H7 (cell line): ENCODE measurements at regions not wholly inside any gene's neighbourhood (a gene's known extent, or its start where the extent isn't known, plus 50 kb on each side); places are given as distances from the start of the nearest gene placed in this dataset.

Experiments used
- DNase-seq: peaks from one replicate; pipeline ENCODE4 v3.0.0; 2012
- H3K27me3 ChIP-seq: 2 replicates; pipeline ENCODE4 v1.6.0; 2011; ENCODE audit warnings: mild to moderate bottlenecking, low read length; ENCODE audit not compliant: control insufficient read depth, insufficient read depth
- H3K36me3 ChIP-seq: replicated peaks from 2 replicates; pipeline ENCODE4 v1.5.1; 2011; ENCODE audit warnings: low read length; ENCODE audit not compliant: control insufficient read depth, insufficient read depth
- H3K4me3 ChIP-seq: 2 replicates; pipeline ENCODE4 v1.5.1; 2011; ENCODE audit warnings: low read depth, mild to moderate bottlenecking, control low read depth, low read length, moderate library complexity; ENCODE audit not compliant: insufficient read depth

DNA sequence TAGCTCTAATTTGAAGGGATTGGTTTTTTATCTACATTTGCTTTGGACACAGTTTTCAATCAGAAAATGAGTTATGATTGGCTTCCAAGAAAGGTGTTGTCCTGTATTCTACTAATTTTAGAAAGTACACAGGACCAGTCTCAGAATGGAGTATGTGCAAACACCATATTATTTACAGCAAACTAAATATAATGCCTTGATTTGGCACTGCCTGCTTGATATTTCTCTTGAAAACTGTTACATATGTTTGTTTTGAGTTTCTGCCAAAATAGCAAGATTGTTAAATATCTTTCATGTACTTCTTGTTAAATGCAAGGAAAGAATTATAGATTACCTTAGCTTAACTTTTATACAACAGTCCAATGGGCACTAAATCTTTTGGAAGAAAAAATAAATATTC lies 694.9 kb downstream of the KCNJ3 start:
- no peak overlapping the region for H3K4me3 ChIP-seq
- H3K36me3 ChIP-seq = no peaks in the 10 kb centered on the region
- no peaks in the 10 kb centered on the region for H3K27me3 ChIP-seq
- DNase-seq = no peak

DNA sequence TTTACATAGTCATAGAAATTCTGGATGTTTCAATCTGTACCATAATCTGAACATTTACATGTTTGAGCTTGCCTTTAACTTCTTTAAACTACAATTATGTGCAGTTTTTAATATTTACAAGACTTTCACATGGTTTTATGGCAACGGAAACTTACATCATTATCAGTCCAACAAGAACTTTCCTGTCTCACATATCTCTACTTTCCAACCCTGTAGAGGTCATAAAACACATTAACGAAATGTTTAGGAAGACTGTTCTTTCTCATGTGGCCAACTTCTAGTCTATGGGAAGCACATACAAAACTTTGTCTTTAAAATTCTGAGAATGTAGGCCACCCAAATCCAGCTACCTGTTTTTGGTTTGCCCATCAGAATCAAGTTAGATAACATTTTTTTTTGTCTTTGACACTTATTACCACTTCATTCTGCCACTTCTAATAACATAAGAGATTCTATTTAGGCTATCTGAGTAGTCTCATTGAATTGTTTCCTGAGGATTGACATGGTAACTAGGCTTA lies 693.2 kb downstream of the KCNJ3 start:
- no peak for DNase-seq
- Histone ChIP-seq H3K4me3 (no peak overlapping the region), H3K36me3 (no peaks in the 10 kb centered on the region), H3K27me3 (no peaks in the 10 kb centered on the region)

DNA sequence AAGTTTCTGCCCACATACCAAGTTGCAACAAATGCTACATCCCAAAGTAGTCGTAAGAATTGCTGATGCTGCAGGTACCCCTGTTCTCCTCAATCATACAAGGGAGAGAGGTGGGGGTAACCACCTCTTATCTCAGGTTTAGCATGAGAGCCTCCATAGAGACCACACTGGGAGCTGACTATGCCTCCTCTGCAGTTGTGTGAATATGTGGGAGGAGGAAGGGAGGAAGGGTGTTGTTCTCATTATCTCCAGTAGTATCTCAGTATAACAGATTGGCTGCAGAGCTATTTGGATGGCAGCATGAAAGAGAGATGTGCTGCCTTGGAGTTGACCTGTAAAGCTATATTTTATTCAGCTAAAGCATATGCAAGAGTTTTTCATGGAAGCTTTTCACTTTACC lies 690.7 kb downstream of the KCNJ3 start:
- Histone ChIP-seq H3K36me3 (no peaks in the 10 kb centered on the region), H3K27me3 (no peaks in the 10 kb centered on the region), H3K4me3 (no peak overlapping the region)
- DNase-seq = no peak

DNA sequence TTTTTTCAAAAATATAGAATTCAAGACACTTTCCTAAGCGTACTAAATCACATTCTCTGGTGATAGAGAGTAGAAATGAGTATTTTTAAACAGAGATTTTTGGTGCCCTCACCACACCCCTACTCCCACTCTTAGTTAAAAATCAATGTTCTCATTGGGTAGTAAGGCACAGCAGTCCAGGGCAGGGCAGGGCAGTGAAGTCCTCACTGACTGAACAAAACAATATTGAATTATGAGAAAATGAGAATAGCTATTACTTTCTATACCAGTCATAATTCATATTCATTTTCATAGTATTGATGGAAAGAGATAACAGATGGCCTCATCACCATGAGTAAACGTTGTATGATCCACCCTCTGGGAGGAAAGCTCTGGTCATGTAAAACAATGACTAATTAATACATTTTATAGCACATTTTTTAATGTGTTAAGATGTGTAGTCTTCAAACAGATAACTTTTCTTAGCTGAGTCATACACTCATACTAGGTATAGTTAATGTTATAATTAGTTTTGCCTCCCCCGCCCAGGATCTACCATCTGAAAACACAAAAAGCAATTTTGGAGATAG lies 686.1 kb downstream of the KCNJ3 start:
- Histone ChIP-seq H3K4me3 (no peak overlapping the region), H3K36me3 (no peaks in the 10 kb centered on the region), H3K27me3 (no peaks in the 10 kb centered on the region)
- DNase-seq = no peak

DNA sequence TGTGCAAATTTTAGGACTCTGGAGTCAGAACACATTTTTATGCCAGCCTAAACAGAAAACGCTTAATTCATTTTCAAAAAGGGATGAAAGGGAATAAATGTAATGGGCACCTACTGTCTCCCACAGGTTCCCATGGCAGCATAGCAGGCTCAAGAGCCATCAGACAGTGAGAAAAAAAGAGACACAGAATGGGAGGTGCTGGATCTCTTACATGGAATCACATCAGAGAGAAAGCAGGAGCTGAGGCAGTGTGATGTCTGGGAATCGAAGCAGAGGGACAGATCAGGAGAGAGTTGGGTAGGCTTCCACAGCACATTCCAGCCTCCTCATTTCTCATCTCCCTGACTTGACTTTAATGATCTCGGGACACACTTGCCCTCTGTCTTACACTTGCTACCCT lies 684.3 kb downstream of the KCNJ3 start:
- no peaks in the 10 kb centered on the region for H3K27me3 ChIP-seq
- DNase-seq = no peak
- H3K4me3 ChIP-seq = no peak overlapping the region

DNA sequence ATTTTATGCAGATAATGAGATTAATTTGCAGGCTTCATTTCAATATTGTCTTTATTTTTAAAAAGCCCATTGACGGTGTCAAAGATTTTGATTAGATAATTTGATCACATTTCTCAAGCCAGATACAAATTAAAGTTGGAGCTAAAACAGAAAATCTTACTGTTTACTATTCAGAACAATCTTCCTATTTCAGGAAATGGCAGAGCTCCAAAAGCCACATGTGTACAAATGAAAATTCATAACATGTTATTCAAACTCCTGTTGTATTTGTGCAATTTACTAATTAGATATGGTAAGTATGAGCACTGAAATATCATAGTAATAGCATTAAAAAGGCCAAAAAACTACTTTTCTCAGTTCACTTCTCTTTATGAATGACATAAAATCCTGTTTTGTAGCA lies 682.9 kb downstream of the KCNJ3 start:
- DNase-seq = no peak
- no peaks in the 10 kb centered on the region for H3K27me3 ChIP-seq
- no peaks in the 10 kb centered on the region for H3K36me3 ChIP-seq
- no peak overlapping the region for H3K4me3 ChIP-seq

More for the DNA sequence above, 684.3 kb downstream of the KCNJ3 start:
- no peaks in the 10 kb centered on the region for H3K36me3 ChIP-seq

DNA sequence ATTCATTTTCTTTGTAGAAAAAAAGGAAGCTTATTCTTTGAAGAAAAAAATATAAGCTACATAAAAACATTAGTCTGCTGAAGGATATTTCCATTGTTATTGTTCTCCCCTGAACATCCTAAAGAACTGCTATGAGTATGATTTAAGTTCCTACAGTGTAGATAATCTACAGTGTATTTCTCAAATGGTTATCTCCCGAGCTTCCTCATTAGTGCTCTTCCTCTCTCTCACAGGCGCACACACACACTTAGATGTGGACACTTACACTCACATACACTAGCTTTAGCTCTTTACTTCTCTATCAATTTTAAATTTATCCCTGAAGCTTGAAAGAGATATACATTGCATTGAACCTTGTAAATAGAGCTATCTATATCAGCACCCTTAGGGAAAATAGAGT lies 681.0 kb downstream of the KCNJ3 start:
- Histone ChIP-seq H3K4me3 (no peak overlapping the region), H3K27me3 (no peaks in the 10 kb centered on the region), H3K36me3 (no peaks in the 10 kb centered on the region)
- no peak for DNase-seq

DNA sequence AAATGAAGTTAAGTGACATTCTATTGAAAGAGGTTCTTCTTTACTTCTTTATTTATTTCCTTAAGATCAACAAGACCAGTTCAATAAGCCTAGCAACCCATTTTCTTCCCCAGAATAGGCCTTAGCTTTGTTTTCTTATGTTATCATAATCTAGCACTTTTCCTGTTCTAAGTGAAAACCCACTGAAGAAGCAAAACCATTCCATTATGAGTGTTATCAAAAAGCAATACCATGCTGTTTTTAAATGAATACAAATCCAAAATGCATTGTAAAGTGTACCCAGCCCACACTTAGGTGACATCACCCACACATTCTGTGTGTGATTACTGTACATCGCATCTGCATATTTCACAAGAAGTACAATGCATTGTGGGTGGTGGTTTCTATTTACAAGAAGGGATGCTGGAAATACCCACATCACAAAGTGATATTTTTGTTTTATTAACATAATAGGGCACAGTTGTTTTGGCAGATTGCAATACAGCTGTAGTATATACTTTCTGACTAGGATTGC lies 679.5 kb downstream of the KCNJ3 start:
- Histone ChIP-seq H3K4me3 (no peak overlapping the region), H3K27me3 (no peaks in the 10 kb centered on the region), H3K36me3 (no peaks in the 10 kb centered on the region)
- DNase-seq = no peak

DNA sequence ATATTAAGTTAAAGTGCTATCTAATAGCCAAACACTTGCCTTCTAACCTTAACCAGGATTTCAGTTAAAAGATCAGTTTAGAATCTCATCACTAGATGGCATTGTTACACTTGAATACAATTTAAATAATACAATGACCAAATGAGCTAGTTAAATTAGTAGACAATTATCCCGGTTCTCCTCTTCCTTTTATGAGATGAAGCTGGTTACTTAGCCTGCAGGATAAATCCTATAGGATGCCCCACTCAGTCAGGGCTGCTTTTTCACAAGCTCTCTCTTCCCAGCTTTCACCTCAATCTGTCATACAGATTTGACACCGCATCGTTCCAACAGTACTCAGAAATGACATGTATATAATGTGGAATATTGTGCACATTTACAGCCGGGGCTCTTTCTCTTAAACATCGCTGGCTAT lies 678.8 kb downstream of the KCNJ3 start:
- Histone ChIP-seq H3K4me3 (no peak overlapping the region), H3K27me3 (no peaks in the 10 kb centered on the region), H3K36me3 (no peaks in the 10 kb centered on the region)
- DNase-seq = no peak

DNA sequence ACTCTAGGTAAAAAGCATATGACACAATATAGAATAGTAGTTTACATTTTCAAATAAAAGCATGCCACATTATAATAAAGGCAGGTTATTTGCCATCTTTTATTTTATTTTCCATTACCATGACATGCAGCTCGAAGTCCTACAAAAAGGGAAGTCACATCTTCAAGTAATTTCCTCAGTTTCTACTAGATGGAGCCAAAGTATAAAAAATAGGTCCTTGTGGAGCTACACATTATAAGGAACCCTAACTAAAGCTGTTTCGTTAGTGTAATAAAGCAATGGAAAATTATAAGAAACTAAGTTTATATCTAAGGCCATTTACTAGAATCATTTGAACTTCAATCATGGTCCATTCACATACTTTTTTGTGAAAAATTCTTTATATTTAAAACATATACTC lies 674.5 kb downstream of the KCNJ3 start:
- H3K36me3 ChIP-seq = no peaks in the 10 kb centered on the region
- no peak overlapping the region for H3K4me3 ChIP-seq
- no peak for DNase-seq
- H3K27me3 ChIP-seq = no peaks in the 10 kb centered on the region

DNA sequence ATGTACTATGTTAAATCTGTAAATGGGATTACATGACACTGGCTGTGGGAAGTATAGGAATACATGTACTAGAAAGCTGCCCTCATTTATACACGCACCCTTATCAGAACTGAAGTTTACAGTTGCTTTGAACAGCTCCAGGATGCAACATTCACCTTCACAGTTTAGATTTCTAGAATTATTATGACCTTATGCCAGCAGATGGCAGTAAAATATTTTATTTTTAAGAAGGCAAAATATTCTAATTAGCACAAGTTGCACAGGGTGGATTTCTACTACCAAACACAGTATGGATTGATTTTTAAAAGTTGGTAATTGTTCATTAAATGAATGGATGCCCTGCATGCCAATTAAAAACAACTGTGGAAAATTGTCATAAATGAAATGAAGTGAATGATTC lies 670.4 kb downstream of the KCNJ3 start:
- no peak for DNase-seq
- H3K36me3 ChIP-seq = no peaks in the 10 kb centered on the region

DNA sequence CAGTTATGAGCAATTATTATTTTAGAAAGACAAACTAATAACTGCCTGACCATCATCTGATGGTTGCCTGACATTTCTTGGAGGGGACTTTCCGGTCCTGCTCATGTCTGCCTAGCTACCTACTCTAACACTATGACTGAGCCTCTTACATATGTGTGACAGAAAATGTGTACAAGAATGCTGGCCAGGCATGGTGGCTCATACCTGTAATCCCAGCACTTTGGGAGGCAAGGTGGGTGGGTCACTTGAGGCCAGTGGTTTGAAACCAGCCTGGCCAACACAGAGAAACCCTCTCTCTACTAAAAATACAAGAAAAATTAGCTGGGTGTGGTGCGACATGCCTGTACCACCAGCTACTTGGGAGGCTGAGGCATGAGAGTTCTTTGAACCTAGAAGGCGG lies 666.3 kb downstream of the KCNJ3 start:
- Histone ChIP-seq H3K36me3 (no peaks in the 10 kb centered on the region), H3K4me3 (no peak overlapping the region), H3K27me3 (no peaks in the 10 kb centered on the region)
- no peak for DNase-seq

More for the DNA sequence above, 670.4 kb downstream of the KCNJ3 start:
- H3K4me3 ChIP-seq = no peak overlapping the region
- H3K27me3 ChIP-seq = no peaks in the 10 kb centered on the region

DNA sequence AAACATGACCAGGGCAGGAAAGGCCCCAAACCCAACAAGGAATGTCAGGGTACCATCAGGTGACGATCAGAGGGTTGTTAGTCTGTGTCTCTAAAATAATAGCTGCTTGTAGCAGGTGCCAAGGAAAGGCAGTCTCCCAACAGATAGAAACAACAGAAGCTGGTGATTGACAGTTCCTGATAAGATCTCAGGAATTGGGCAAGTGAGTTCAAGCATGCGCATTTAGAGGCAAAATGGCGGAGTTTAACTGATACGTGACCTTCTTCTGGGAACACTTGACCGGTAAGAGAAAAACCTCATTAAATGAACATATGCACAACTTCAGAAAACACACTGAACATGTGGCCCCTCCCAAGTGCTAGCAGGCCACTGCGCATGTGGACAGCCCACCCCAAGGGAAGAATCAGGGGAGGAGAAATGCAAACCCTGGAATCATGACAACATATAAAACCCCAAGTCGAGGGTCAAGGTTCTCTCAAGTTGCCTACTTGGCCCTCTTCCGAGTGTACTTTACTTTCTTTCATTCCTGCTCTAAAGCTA lies 664.9 kb downstream of the KCNJ3 start:
- DNase-seq = no peak

DNA sequence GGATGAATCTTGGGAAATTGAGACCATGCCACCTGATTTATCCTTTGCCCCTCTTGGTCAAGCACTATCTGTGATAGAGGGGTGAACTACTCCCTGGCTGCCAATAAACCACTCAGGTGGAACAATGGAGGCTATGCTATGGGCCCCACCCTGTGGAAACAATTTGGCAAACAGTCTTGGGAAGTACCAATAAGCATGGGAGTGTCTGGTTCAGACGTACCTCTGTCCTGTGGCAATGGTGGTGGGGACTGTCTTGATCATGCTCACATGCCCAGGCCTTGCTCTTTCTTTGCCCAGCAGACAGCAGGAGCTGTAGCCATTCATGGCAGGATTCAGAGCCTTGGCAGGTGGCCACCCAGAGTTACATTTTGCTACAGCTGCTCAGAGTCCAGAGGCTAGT lies 658.7 kb downstream of the KCNJ3 start:
- H3K36me3 ChIP-seq = no peaks in the 10 kb centered on the region
- no peak for DNase-seq
- H3K27me3 ChIP-seq = no peaks in the 10 kb centered on the region
- H3K4me3 ChIP-seq = no peak overlapping the region

More for the DNA sequence above, 664.9 kb downstream of the KCNJ3 start:
- H3K4me3 ChIP-seq = no peak overlapping the region
- no peaks in the 10 kb centered on the region for H3K36me3 ChIP-seq
- H3K27me3 ChIP-seq = no peaks in the 10 kb centered on the region

DNA sequence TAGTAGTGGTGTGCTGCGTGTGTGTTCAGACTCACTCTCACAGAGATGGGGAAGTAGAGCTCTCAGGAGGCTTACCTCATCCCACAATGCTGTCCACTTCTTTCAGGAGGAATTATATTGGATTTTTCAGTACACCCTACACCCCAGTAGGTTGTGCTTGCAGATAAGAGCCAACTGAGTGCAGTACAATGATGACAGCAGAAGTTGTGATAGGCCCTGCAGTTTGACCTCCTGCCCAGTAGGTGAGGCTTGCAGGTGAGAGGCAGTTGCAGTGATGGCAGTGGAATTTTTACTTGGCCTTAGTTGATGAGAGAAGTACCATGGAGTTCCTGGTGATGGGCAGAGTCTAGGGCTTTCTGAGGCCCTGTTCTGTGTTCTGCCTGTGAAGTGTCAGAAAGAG lies 657.8 kb downstream of the KCNJ3 start:
- Histone ChIP-seq H3K36me3 (no peaks in the 10 kb centered on the region), H3K27me3 (no peaks in the 10 kb centered on the region), H3K4me3 (no peak overlapping the region)
- DNase-seq = no peak
